Lung (tissue), 11 donors: ENCODE measurements at regions not wholly inside any gene's neighbourhood (a gene's known extent, or its start where the extent isn't known, plus 50 kb on each side); places are given as distances from the start of the nearest gene placed in this dataset.

ENCODE experiments used
- ATAC-seq: fragments of 200-7000 bp; cut with Tn5 transposase; one replicate; pipeline ENCODE4 v1.9.1; 2020; ENCODE audit warnings: moderate number of reproducible peaks; ENCODE audit not compliant: insufficient read depth, low FRiP score
- DNase-seq, 3 donors: peaks; one replicate each; pipeline ENCODE4 v3.0.0-alpha.2; 2013 to 2017
- H3K27ac ChIP-seq, 2 donors: one replicate each; pipeline ENCODE4 v1.5.1; 2013; ENCODE audit warnings: mild to moderate bottlenecking in 2 of 2, moderate library complexity in 2 of 2, control low read depth in 1 of 2, inconsistent platforms in 1 of 2, low read depth in 1 of 2, low read length in 1 of 2
- H3K27me3 ChIP-seq, 3 donors: one replicate each; pipeline ENCODE4 v1.5.1; 2013; ENCODE audit warnings: low read length in 2 of 3; ENCODE audit not compliant: control insufficient read depth in 3 of 3, insufficient read depth in 3 of 3
- H3K36me3 ChIP-seq, 4 donors: one replicate each; pipeline ENCODE4 v1.5.1; 2013; ENCODE audit warnings: low read length in 4 of 4, mild to moderate bottlenecking in 1 of 4, moderate library complexity in 1 of 4; ENCODE audit not compliant: control insufficient read depth in 4 of 4, insufficient read depth in 4 of 4
- H3K4me1 ChIP-seq, 5 donors: one replicate each; pipeline ENCODE4 v1.5.1; 2013; ENCODE audit warnings: low read length in 5 of 5, mild to moderate bottlenecking in 2 of 5, moderate library complexity in 1 of 5; ENCODE audit not compliant: control insufficient read depth in 5 of 5, insufficient read depth in 5 of 5
- H3K4me3 ChIP-seq: one replicate; pipeline ENCODE4 v1.5.1; 2013; ENCODE audit warnings: mild to moderate bottlenecking, control low read depth, moderate library complexity
- H3K9ac ChIP-seq, 2 donors: one replicate each; pipeline ENCODE4 v1.5.1; 2013; ENCODE audit warnings: low read length in 2 of 2, control low read depth in 1 of 2; ENCODE audit not compliant: insufficient read depth in 1 of 2
- H3K9me3 ChIP-seq, 4 donors: one replicate each; pipeline ENCODE4 v1.5.1; 2013; ENCODE audit warnings: low read length in 3 of 4, mild to moderate bottlenecking in 1 of 4, moderate library complexity in 1 of 4; ENCODE audit not compliant: control insufficient read depth in 4 of 4, insufficient read depth in 3 of 4
- WGBS, 2 donors: extraction: QIAGEN DNeasy Blood & Tissue Kit; methylation state at CpG; one replicate each; pipeline ENCODE4 v1.1.7; 2013; 5-methylcytosine and 5-hydroxymethylcytosine counted together
- TF ChIP-seq, protein P1 (sequence below): IDR thresholded peaks from 2 replicates; pipeline ENCODE4 v1.5.1; 2012; ENCODE audit warnings: mild to moderate bottlenecking; ENCODE audit errors: control extremely low read depth, extremely low read depth
- donor health status: control.
- donor health status: control.
- donor health status: Bipolar disorder and iron deficiency.
- donor health status: healthy.
- donor health status: DM: yes; HTN: yes; CAD: no.

DNA sequence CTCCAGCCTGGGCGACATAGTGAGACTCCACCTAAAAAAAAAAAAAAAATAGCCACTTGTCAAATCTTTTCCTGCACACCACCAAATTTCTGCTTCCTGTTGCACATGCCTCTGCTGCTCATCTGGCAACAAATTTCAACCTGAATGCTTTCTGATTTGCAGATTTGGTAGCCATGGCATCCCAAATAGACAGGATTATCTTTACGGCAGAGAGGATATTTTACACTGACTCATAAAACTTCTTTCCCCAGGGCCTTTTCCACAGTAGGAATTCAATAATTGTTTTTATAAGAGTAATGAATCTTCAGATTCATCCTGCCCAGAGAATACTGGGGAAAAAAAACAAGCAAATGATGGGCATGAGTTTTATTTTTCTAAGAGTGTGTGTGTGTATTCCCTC is 264.6 kb downstream of the FRK start:
- Histone ChIP-seq H3K4me1 (no peaks in the 10 kb centered on the region), H3K9ac (no peak overlapping the region), H3K4me3 (no peak overlapping the region), H3K27me3 (peaks cover 0 to 5% (median 0%) of the 10 kb centered on the region in 3 donors), H3K27ac (no peak overlapping the region), H3K36me3 (no peaks in the 10 kb centered on the region), H3K9me3 (no peaks in the 10 kb centered on the region)
- 80 to 88% methylated on average over 2 of the region's 2 CpGs for WGBS, 2 donors
- DNase-seq (no peak), ATAC-seq (no peak)
- TF ChIP-seq, protein P1, sequence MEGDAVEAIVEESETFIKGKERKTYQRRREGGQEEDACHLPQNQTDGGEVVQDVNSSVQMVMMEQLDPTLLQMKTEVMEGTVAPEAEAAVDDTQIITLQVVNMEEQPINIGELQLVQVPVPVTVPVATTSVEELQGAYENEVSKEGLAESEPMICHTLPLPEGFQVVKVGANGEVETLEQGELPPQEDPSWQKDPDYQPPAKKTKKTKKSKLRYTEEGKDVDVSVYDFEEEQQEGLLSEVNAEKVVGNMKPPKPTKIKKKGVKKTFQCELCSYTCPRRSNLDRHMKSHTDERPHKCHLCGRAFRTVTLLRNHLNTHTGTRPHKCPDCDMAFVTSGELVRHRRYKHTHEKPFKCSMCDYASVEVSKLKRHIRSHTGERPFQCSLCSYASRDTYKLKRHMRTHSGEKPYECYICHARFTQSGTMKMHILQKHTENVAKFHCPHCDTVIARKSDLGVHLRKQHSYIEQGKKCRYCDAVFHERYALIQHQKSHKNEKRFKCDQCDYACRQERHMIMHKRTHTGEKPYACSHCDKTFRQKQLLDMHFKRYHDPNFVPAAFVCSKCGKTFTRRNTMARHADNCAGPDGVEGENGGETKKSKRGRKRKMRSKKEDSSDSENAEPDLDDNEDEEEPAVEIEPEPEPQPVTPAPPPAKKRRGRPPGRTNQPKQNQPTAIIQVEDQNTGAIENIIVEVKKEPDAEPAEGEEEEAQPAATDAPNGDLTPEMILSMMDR = no peak

GRCh38 chr6:115783402-115784061 is 277.2 kb downstream of the FRK start:
- ATAC-seq (no peak), DNase-seq (no peak)

GRCh38 chr6:115782612-115783011 is 278.1 kb downstream of the FRK start:
- 81 to 95% methylated on average over 3 of the region's 3 CpGs for WGBS, 2 donors
- Histone ChIP-seq H3K27ac (no peak overlapping the region), H3K9ac (no peak overlapping the region), H3K36me3 (no peaks in the 10 kb centered on the region), H3K9me3 (no peaks in the 10 kb centered on the region), H3K4me3 (no peak overlapping the region), H3K4me1 (no peaks in the 10 kb centered on the region), H3K27me3 (peaks cover 0 to 3% (median 0%) of the 10 kb centered on the region in 3 donors)
- no peak for DNase-seq
- ATAC-seq = no peak
- TF ChIP-seq, protein P1 = no peak

More at GRCh38 chr6:115783402-115784061, 277.2 kb downstream of the FRK start:
- H3K36me3 ChIP-seq = no peaks in the 10 kb centered on the region
- WGBS, 2 donors = 67 to 70% methylated on average over 3 of the region's 3 CpGs
- TF ChIP-seq, protein P1 = no peak
- no peak overlapping the region for H3K9ac ChIP-seq
- peaks cover 0 to 3% (median 0%) of the 10 kb centered on the region in 3 donors for H3K27me3 ChIP-seq
- H3K9me3 ChIP-seq = no peaks in the 10 kb centered on the region
- H3K4me3 ChIP-seq = no peak overlapping the region
- no peaks in the 10 kb centered on the region for H3K4me1 ChIP-seq
- no peak overlapping the region for H3K27ac ChIP-seq

- H3K9ac ChIP-seq = no peak overlapping the region
- H3K4me1 ChIP-seq = no peaks in the 10 kb centered on the region
- ATAC-seq (no peak), DNase-seq (no peak)
- TF ChIP-seq, protein P1 = no peak
- H3K27ac ChIP-seq = no peak overlapping the region
- no peaks in the 10 kb centered on the region for H3K36me3 ChIP-seq
- WGBS, 2 donors = 46% methylated on average over 3 of the region's 3 CpGs
- no peaks in the 10 kb centered on the region for H3K9me3 ChIP-seq
- H3K4me3 ChIP-seq = no peak overlapping the region
- no peaks in the 10 kb centered on the region for H3K27me3 ChIP-seq
Observed at GRCh38 chr6:115773741-115774140, 286.9 kb downstream of the FRK start.
